T-cell (primary cell): ENCODE measurements at regions not wholly inside any gene's neighbourhood (a gene's known extent, or its start where the extent isn't known, plus 50 kb on each side); places are given as distances from the start of the nearest gene placed in this dataset.
"Not testable (repeated sequence)": the region's sequence is repeated elsewhere in the genome, so short reads cannot be mapped to it uniquely, and the experiment has no call there.

Experiments
- ATAC-seq, 4 experiments: fragments of 200-7000 bp in 3 of 4; fragments of 150-1000 bp in 1 of 4; cut with Tn5 transposase; replicated peaks in 1 of 4; 1 replicate in 3 of 4; 2 replicates in 1 of 4; pipeline ENCODE4 v1.10.0; 2021; ENCODE audit warnings: moderate library complexity in 3 of 4, mild to moderate bottlenecking in 2 of 4, moderate number of reproducible peaks in 1 of 4
- CTCF ChIA-PET, 2 donors: fragments of 300-600 bp; sonication (Branson Sonifier 250); formaldehyde crosslinking; loops; one replicate each; lab custom pipeline; 2022; ENCODE audit warnings: antibody characterized with exemption in 2 of 2; lab: Charles Lee
- POLR2A ChIA-PET, 2 donors: fragments of 300-600 bp; sonication (Branson Sonifier 250); formaldehyde crosslinking; loops; one replicate each; lab custom pipeline; 2022; ENCODE audit warnings: antibody characterized with exemption in 2 of 2; lab: Charles Lee
- DNase-seq, 35 experiments: peaks; one replicate each; pipeline versions ENCODE4 v3.0.0 to v3.0.0-alpha.2; 2013 to 2023
- H3K27ac ChIP-seq: one replicate; pipeline ENCODE4 v1.5.1; 2013; ENCODE audit warnings: low read length
- H3K27me3 ChIP-seq, 2 experiments: replicated peaks in 1 of 2; 1 replicate in 1 of 2; 2 replicates in 1 of 2; pipeline versions ENCODE4 v1.6.1 to v1.7.0; 2013; ENCODE audit warnings: low read length in 1 of 2, mixed read lengths in 1 of 2; ENCODE audit not compliant: control insufficient read depth in 2 of 2, insufficient read depth in 2 of 2; ENCODE audit errors: extremely low read depth in 1 of 2
- H3K36me3 ChIP-seq, 2 donors: 1 replicate in 1 of 2; 2 replicates in 1 of 2; pipeline versions ENCODE4 v1.6.1 to v1.7.0; 2013; ENCODE audit warnings: low read length in 1 of 2; ENCODE audit not compliant: control insufficient read depth in 2 of 2, insufficient read depth in 1 of 2; ENCODE audit errors: extremely low read depth in 1 of 2
- H3K4me1 ChIP-seq, 2 experiments: 1 replicate in 1 of 2; 2 replicates in 1 of 2; pipeline versions ENCODE4 v1.6.1 to v1.7.0; 2013; ENCODE audit warnings: low read length in 2 of 2, mixed read lengths in 1 of 2; ENCODE audit not compliant: insufficient read depth in 2 of 2, control insufficient read depth in 1 of 2; ENCODE audit errors: extremely low read depth in 1 of 2
- H3K4me3 ChIP-seq, 2 donors: 1 replicate in 1 of 2; 2 replicates in 1 of 2; pipeline versions ENCODE4 v1.5.1 to v1.7.0; 2013; ENCODE audit warnings: mild to moderate bottlenecking in 2 of 2, low read length in 1 of 2, moderate library complexity in 1 of 2; ENCODE audit not compliant: control insufficient read depth in 1 of 2; ENCODE audit errors: extremely low read depth in 1 of 2
- H3K9me3 ChIP-seq: 2 replicates; pipeline ENCODE4 v1.7.0; 2013
- H3K27ac Mint-ChIP-seq, 2 donors: one replicate each; pipeline ENCODE4 v1.8.0; 2020 to 2021; ENCODE audit warnings: mild to moderate bottlenecking in 2 of 2, mixed read lengths in 2 of 2
- H3K27me3 Mint-ChIP-seq, 2 donors: one replicate each; pipeline ENCODE4 v1.8.0; 2021 to 2022; ENCODE audit warnings: mixed read lengths in 2 of 2
- H3K36me3 Mint-ChIP-seq: one replicate; pipeline ENCODE4 v1.8.0; 2021; ENCODE audit warnings: mixed read lengths
- H3K4me1 Mint-ChIP-seq, 3 donors: one replicate each; pipeline ENCODE4 v1.8.0; 2020 to 2022; ENCODE audit warnings: mixed read lengths in 3 of 3, mild to moderate bottlenecking in 1 of 3
- H3K4me3 Mint-ChIP-seq, 3 donors: one replicate each; pipeline ENCODE4 v1.8.0; 2020 to 2022; ENCODE audit warnings: mild to moderate bottlenecking in 3 of 3, mixed read lengths in 3 of 3, moderate library complexity in 3 of 3
- H3K9me3 Mint-ChIP-seq, 3 donors: one replicate each; pipeline ENCODE4 v1.8.0; 2020 to 2022; ENCODE audit warnings: mixed read lengths in 3 of 3
- WGBS: methylation state at CpG from one replicate; pipeline ENCODE4 v1.1.5; 2013; ENCODE audit warnings: missing lambda C conversion rate; ENCODE audit not compliant: insufficient coverage; 5-methylcytosine and 5-hydroxymethylcytosine counted together

DNA sequence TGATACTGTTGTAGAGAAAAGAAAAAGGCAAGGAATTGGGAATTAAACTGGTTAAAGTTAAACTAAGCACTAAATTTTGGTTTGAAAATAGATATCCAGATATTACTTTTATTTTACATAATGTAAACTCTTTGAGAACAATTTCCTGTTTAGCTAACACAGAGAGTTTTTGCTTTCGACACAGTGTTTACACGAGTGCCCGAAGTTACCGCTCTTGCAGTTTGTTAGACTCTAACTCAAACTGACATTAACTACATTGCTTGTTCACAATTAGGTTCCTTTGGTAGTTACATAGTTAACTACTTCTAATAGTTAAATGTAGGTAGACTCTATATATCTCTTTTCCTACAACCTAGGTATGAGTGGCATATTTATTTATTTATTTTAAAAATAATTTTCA is 117.1 kb upstream of the CHD1 start:
- no peak for ATAC-seq
- no CpG with 5 or more reads among the region's 4 CpGs for WGBS
- no peak overlapping the region for H3K4me3 Mint-ChIP-seq
- H3K4me1 Mint-ChIP-seq = peaks cover 10 to 21% (median 16%) of the 10 kb centered on the region in 3 donors
- H3K9me3 Mint-ChIP-seq = peaks cover 13 to 19% (median 15%) of the 10 kb centered on the region in 3 donors
- Histone ChIP-seq H3K4me3 (no peak overlapping the region), H3K27me3 (no peaks in the 10 kb centered on the region), H3K9me3 (no peaks in the 10 kb centered on the region), H3K4me1 (peaks cover 0 to 3% of the 10 kb centered on the region in 2 experiments), H3K36me3 (no peaks in the 10 kb centered on the region), H3K27ac (peak overlapping the region; percentile 6)
- H3K27ac Mint-ChIP-seq = peak overlapping the region; percentile 19 to 52
- no peaks in the 10 kb centered on the region for H3K27me3 Mint-ChIP-seq
- no peak for DNase-seq
- CTCF ChIA-PET = interaction anchor here in 1 of 2 donors (1.3 to 1.5 kb wide), 2 partner anchors 18 to 137 kb away, joined by 3 read pairs; no protein-coding TSS in a partner anchor
- POLR2A ChIA-PET = no interaction called here
- peaks cover 11% of the 10 kb centered on the region for H3K36me3 Mint-ChIP-seq

DNA sequence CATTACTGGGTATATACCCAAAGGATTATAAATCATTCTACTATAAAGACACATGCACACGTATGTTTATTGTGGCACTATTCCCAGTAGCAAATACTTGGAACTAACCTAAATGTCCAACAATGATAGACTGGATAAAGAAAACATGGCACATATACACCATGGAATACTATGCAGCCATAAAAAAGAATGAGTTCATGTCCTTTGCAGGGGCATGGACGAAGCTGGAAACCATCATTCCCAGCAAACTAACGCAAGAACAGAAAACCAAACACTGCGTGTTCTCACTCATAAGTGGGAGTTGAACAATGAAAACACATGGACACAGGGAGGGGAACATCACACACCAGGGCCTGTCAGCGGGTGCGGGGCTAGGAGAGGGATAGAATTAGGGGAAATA is 114.5 kb upstream of the CHD1 start:
- H3K27me3 Mint-ChIP-seq, POLR2A ChIA-PET, H3K9me3 ChIP-seq, CTCF ChIA-PET, H3K4me1 ChIP-seq, H3K4me3 Mint-ChIP-seq, ATAC-seq, H3K4me3 ChIP-seq, DNase-seq, H3K27ac ChIP-seq, H3K27me3 ChIP-seq, H3K27ac Mint-ChIP-seq, H3K36me3 ChIP-seq: not testable (repeated sequence)
- peaks cover 25 to 41% (median 32%) of the 10 kb centered on the region in 3 donors for H3K4me1 Mint-ChIP-seq
- H3K9me3 Mint-ChIP-seq = peaks cover 35 to 40% (median 37%) of the 10 kb centered on the region in 3 donors
- peaks cover 25% of the 10 kb centered on the region for H3K36me3 Mint-ChIP-seq
- WGBS = no CpG with 5 or more reads among the region's 6 CpGs

DNA sequence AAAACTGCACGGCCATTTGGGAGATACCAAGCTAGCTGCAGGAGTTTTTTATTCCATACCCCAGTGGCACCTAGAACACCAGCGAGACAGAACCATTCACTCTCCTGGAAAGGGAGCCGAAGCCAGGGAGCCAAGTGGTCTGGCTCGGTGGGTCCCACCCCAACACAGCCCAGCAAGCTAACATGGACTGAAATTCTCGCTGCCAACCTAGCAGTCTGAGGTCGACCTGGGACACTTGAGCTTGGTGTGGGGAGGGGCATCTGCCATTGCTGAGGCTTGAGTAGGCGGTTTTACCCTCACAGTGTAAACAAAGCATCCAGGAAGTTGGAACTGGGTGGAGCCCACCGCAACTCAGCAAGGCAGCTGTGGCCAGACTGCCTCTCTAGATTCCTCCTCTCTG is 108.9 kb upstream of the CHD1 start:
- H3K4me1 ChIP-seq = peaks cover 20 to 24% of the 10 kb centered on the region in 2 experiments
- peaks cover 34 to 43% (median 43%) of the 10 kb centered on the region in 3 donors for H3K9me3 Mint-ChIP-seq

DNA sequence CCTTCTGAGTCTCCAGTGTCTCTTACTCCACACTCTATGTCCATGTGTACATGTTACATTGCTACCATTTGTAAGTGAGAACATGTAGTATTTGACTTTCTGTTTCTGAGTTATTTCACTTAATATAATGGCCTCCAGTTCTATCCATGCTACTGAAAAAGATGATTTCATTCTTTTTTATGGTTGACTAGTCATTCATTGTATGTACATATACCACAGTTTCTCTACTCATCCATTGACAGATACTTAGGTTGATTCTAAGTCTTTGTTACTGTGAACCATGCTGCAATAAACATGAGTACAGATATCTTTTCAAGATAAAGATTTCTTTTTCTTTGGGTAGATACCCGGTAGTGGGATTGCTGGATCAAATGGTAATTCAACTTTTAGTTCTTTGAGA is 107.1 kb upstream of the CHD1 start:
- no peaks in the 10 kb centered on the region for H3K27me3 ChIP-seq
- H3K27ac ChIP-seq = no peak overlapping the region
- no CpG with 5 or more reads among the region's 1 CpG for WGBS
- H3K36me3 ChIP-seq = no peaks in the 10 kb centered on the region
- H3K27ac Mint-ChIP-seq = peak overlapping the region; percentile 48 to 82
- H3K9me3 ChIP-seq = no peaks in the 10 kb centered on the region
- no peaks in the 10 kb centered on the region for H3K27me3 Mint-ChIP-seq
- ATAC-seq (no peak), DNase-seq (no peak)
- CTCF ChIA-PET = no interaction called here
- H3K4me3 Mint-ChIP-seq = no peak overlapping the region
- H3K4me1 ChIP-seq = peaks cover 23 to 28% of the 10 kb centered on the region in 2 experiments
- peaks cover 23 to 28% (median 26%) of the 10 kb centered on the region in 3 donors for H3K9me3 Mint-ChIP-seq
- H3K36me3 Mint-ChIP-seq = peaks cover 21% of the 10 kb centered on the region
- POLR2A ChIA-PET = interaction anchor here in 1 of 2 donors (0.6 kb wide), 1 partner anchor 132 kb away, joined by 3 read pairs; no protein-coding TSS in a partner anchor
- H3K4me3 ChIP-seq = no peak overlapping the region
- peaks cover 64 to 81% (median 80%) of the 10 kb centered on the region in 3 donors for H3K4me1 Mint-ChIP-seq

More for the DNA sequence above, 108.9 kb upstream of the CHD1 start:
- H3K27me3 Mint-ChIP-seq = no peaks in the 10 kb centered on the region
- ATAC-seq (peak; percentile 83 to 90 (median 85)), DNase-seq (peak; percentile 50 to 84 (median 74))
- H3K4me3 ChIP-seq = peak overlapping the region; percentile 2 to 51
- H3K27ac ChIP-seq = peak overlapping the region; percentile 72
- CTCF ChIA-PET = interaction anchor here (0.6 to 1.0 kb wide), 5 partner anchors 21 to 129 kb away, joined by 3 to 4 read pairs (median 4); no protein-coding TSS in a partner anchor
- H3K27me3 ChIP-seq = no peaks in the 10 kb centered on the region
- no peaks in the 10 kb centered on the region for H3K36me3 ChIP-seq
- peaks cover 31% of the 10 kb centered on the region for H3K36me3 Mint-ChIP-seq
- no peaks in the 10 kb centered on the region for H3K9me3 ChIP-seq
- H3K4me1 Mint-ChIP-seq = peaks cover 57 to 69% (median 68%) of the 10 kb centered on the region in 3 donors
- H3K27ac Mint-ChIP-seq = peak overlapping the region; percentile 86 to 90
- WGBS = 33% methylated on average over 2 of the region's 8 CpGs
- peak overlapping the region; percentile 6 to 73 (median 34) for H3K4me3 Mint-ChIP-seq
- POLR2A ChIA-PET = interaction anchor here in 1 of 2 donors (0.6 to 1.1 kb wide), 2 partner anchors 108 to 124 kb away, joined by 3 to 6 read pairs; no protein-coding TSS in a partner anchor

DNA sequence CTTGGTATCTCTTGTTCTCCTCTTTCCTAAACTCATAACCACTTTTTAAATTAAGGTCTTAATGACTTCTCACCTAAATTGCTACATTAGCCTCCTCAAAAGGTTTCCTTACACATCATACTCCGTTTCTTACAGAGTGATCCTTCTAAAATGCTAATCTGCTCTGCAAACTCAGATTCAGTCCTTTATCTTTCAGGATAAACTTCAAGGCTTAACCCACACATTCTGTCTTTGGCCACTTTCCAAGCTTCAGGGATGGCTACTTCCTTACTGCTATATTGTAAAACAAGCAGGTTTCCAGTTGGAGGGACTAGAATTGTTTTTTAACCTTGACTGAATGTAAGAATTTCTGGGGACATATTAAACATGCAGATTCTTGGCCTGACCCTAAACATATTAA is 105.5 kb upstream of the CHD1 start:
- Mint-ChIP-seq H3K4me1 (peaks cover 69 to 83% (median 82%) of the 10 kb centered on the region in 3 donors), H3K27me3 (no peaks in the 10 kb centered on the region)

DNA sequence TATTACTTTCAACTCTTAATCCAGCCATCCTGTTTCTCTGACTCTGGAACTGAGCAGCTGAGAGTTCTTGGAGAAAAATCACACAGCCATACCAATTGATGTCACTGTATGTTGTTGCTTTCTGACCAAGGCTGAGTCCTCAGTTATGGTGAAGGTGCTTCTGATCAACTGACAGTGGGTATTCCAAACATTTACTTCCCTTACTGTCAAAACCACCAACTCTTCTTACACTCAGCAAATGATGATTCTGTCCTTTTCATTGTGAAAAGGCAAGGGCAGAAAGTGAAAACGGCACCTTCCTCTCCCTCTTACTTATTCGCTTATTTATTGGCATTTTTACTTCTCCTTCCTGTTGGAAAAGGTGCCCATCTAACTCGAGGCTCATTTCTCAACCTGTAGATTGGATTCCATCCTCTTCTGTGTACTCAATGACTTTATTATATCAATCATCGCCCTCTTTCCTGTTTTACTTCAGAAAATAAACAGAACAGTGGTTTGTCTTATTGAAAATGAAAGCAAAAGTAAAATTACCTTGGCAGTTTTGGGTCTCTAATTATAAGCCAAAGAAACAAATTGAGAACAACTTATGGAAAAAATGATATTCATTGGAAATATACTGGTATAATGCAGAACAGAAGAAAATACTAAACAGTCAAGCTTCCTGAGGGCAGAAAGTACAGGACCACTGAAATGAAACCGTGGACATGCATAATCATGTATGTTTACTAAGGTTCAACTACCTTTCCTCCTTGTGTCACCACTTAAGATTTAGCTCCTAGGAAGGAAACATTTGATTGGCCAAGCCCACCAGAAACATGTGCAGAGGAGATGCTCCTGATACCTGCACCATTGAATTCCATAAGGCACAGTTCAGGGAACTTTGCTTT is 104.5 kb upstream of the CHD1 start:
- H3K9me3 ChIP-seq = no peaks in the 10 kb centered on the region
- no peaks in the 10 kb centered on the region for H3K27me3 ChIP-seq
- Mint-ChIP-seq H3K27ac (peak overlapping the region; percentile 95 to 97), H3K27me3 (no peaks in the 10 kb centered on the region), H3K9me3 (peaks cover under 1 to 7% (median 4%) of the 10 kb centered on the region in 3 donors), H3K4me1 (peaks cover 71 to 83% (median 82%) of the 10 kb centered on the region in 3 donors), H3K36me3 (peaks cover 6% of the 10 kb centered on the region), H3K4me3 (peak overlapping the region; percentile 70 to 86 (median 80))
- POLR2A ChIA-PET = interaction anchor here in 1 of 2 donors (0.5 to 1.4 kb wide), 3 partner anchors 114 to 162 kb away, joined by 5 to 6 read pairs (median 6); no protein-coding TSS in a partner anchor
- ATAC-seq = peak; percentile 8 to 47 (median 45)
- H3K4me3 ChIP-seq = peak overlapping the region; percentile 47 to 52
- DNase-seq = peak in 2 of 35 experiments; percentile 16 to 46
- CTCF ChIA-PET = interaction anchor here in 1 of 2 donors (1.1 kb wide), 1 partner anchor 104 kb away, joined by 3 read pairs; the partner anchor contains the start of gene CHD1
- WGBS = 0% methylated on average over 1 of the region's 5 CpGs
- peaks cover 21 to 29% of the 10 kb centered on the region in 2 experiments for H3K4me1 ChIP-seq
- no peaks in the 10 kb centered on the region for H3K36me3 ChIP-seq
- peak overlapping the region; percentile 93 for H3K27ac ChIP-seq

More for the DNA sequence above, 105.5 kb upstream of the CHD1 start:
- peaks cover 15% of the 10 kb centered on the region for H3K36me3 Mint-ChIP-seq
- POLR2A ChIA-PET = no interaction called here
- peak overlapping the region; percentile 95 to 97 for H3K27ac Mint-ChIP-seq
- peak overlapping the region; percentile 42 to 86 (median 48) for H3K4me3 Mint-ChIP-seq
- no peaks in the 10 kb centered on the region for H3K36me3 ChIP-seq
- H3K27me3 ChIP-seq = no peaks in the 10 kb centered on the region
- no peak overlapping the region for H3K4me3 ChIP-seq
- ATAC-seq (no peak), DNase-seq (no peak)
- CTCF ChIA-PET = interaction anchor here in 1 of 2 donors (0.7 kb wide), 1 partner anchor 88 kb away, joined by 4 read pairs; no protein-coding TSS in a partner anchor
- peaks cover 11 to 15% (median 13%) of the 10 kb centered on the region in 3 donors for H3K9me3 Mint-ChIP-seq
- WGBS = 88% methylated on average over 1 of the region's 1 CpG
- H3K4me1 ChIP-seq = peaks cover 23 to 31% of the 10 kb centered on the region in 2 experiments
- H3K27ac ChIP-seq = peak overlapping the region; percentile 93
- H3K9me3 ChIP-seq = no peaks in the 10 kb centered on the region
